CD4-positive, alpha-beta T cell treated with Interferon alpha-2 for 1 hour (primary cell): ENCODE measurements at regions not wholly inside any gene's neighbourhood (a gene's known extent, or its start where the extent isn't known, plus 50 kb on each side); places are given as distances from the start of the nearest gene placed in this dataset.

ENCODE experiments used
- DNase-seq, 2 donors: peaks; one replicate each; pipeline ENCODE4 v3.0.0-alpha.2; 2020 to 2022

DNA sequence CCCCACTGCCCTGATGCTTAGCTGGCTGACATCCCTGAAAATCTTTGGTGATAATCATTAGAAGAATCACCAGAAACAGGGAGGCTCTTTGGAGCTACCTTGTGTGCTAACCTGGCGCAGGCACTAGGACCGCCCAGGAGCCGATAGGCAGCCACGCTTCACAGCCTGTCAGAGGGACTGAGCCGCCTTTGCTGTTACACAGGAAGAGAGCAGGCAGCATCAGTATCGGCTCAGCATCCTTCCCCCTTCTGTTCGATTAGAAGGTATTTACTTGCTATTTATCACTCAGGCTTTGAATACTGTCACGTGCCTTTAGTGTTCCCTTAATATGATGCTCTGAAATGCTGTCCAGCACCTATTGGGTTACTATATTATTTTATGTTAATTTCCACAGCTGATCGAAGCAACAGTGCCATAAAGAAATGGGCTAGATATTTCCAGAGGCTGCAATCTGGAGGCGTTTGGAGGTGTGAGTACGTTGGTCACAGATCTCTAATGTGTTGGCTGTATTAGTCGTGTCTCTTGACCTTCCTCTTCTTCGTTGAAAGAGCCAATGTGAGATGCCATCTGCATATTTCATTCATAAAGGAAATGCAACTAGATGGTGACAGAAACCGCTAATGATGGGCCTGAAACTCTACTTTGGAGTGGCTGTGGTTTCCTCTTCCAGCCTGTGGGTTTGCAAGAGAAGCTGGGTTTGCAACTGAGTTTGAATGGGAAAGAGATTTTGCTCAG, 110.4 kb upstream of the RAB27B start:
- DNase-seq = peak; percentile 12 to 49

DNA sequence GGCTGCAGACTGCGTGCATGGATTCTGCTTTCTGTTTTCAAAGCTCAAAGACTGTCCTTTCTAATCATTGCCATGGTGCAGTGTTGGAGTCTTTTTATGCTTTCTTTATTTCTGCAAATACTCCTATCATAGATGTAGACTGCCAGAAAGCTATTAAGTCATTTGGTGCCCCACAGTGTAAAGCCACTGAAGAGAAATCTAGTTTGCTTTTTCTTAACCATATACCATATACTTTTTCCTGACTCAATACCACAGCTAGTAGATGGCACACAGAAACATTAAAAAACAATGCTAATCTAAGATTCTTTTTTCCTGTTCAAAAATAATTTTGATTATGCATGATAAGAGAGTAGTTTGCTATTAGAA, 109.9 kb upstream of the RAB27B start:
- DNase-seq = no peak

DNA sequence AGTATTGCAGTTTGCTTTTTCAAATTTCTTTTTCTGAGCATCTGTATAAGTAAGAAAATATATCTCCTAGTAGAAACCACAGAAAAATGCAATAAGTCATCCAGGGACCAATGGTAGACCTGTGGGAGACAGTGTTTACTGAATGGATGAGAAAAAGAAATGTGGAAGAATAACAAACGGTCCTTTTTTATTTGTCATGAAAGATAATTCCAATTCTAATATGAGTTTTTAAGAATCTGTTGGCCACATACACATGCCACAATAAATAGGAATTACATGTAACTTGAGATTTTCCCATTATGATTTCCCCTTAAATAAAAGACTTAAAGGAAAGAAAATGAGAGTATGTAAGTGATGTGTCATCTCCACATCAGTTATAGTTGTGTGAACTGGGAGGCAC, 107.7 kb upstream of the RAB27B start:
- DNase-seq = no peak

DNA sequence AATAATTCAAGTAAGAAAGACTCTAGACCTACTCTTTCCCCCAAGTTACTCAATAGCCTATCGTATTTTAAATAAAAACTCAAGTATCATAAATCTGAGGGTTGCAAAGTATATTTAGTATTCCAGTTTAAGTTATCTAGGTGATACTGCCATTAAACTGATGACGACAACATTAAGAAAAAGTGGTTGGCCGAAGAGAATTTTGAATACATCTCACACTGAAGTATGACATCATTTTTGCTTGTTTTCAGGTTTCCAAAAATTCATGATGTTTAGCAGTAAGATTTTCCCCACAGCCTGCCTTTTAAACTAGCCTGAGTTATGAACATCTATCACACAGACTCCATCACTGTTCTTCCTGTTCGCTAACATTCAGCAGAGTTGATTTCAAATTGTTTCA, 102.1 kb upstream of the RAB27B start:
- DNase-seq = no peak

DNA sequence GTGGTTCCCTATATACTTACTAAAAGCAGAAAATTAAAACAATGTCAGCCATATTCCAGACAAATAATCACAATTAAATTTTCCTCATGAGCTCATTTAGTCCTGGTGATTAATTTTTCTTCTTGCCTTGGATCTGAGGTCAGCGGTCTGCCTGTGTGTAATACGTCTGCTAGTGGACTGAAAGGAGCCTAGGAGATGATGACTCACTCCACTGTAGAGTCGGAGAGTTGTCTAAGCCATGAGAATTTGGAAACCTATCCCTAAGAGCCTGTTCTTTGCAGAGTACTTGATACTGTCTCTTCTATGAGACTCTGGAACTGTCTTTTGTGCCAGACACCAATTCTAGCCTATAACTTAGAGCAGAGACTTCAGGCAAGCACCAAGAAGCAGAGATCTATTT, 94.2 kb upstream of the RAB27B start:
- DNase-seq = no peak

DNA sequence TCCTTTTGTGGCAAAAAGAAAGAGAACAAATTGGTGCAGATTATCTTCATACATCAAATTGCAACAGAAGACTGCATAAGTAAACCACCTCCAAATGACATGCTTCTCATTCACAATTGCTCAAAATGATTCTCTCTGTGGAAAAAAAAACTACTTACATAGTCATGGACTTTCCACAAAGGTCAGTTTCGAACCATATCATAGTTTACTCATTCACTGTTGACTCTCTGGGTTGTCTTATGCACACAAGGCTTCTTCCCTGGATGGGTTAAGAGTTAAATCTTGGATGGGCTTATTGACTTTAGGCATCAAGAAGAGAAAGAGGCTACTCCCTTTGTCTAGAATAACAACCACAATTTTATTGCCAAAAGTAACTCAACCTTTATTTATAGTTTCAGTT, 91.3 kb upstream of the RAB27B start:
- DNase-seq = no peak

DNA sequence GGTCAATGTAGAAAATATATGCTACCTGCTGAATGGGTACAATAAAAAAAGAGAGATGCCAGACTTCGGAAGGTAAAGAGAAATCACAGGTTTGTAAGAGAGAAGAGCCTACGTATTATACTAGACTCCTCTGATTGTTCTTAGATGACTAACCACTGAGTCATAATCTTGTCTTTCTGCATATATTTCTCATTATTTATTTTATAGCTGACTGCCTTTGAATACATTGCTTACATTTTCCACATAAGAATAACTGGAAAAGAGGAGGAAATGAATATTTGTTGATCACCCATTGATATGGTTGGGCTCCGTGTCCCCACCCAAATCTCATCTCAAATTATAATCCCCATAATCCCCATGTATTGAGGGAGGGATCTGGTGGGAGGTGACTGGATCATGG, 90.3 kb upstream of the RAB27B start:
- no peak for DNase-seq

DNA sequence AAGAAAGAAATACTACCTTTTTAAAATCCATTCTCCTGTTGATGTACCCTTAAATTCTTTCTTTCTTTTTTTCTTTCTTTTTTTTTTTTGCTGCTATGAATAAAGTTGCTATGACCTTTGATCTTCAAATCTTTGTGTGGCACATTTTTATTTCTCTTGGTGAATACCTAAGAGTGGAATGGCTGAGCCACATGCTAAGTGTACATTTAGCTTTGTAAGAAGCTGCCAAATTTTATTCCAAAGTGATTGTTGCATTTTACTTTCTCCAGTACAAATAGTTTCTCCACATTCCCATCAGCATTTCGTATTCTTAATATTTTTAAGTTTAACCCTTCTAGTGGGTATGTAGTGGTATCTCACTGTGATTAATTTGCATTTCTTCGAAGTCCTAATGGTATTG, 88.8 kb upstream of the RAB27B start:
- DNase-seq = no peak

DNA sequence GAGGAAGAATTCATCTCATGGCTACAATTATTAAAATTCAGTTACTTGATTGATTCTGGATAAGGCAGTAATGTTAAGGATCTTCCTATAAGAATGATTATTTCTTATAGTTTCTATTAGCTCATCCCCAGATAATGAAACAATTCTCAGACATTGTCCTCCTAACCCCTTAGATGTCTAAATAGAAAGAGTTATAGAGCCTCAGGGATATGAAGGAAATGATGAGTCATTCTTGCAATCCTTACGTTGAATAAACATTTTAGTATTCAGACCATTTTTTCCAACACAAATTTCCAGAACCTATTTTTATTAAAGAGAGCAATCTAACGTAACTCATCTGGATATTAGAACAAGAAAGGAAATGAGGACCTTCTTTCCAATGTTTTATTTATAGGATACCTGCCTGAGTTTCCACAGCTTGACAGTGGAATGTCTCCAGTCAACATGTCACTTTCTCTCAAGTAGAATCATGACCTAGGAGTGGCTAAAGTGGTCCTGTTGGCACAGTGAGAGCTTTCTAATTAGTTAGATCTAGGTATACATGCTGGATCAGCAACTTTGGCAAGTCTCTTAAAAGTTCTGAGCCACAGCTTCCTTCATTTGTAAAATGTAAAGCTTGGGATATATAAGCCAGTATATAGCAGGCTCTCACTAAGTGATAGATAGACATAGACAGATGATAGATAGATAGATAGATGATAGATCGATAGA, 88.0 kb upstream of the RAB27B start:
- DNase-seq = no peak

DNA sequence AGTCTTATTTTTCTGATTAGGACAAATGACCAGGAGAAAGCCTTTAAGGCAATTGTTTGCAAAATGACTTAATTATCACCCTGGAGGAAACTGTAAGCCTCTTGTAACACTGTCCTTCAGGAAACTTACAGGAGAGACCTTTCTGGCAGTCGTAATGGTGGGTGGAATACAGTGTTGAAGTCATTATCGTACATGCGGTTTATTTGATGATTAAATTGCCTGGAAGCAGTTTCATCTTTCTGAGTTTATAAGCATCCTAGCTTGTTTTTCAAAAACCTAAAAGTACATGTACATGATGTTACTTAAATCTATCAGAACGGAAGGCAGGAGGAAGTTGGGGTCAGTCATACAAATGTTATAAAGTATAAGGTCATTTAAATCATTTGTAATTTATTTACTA, 86.2 kb upstream of the RAB27B start:
- DNase-seq = no peak

DNA sequence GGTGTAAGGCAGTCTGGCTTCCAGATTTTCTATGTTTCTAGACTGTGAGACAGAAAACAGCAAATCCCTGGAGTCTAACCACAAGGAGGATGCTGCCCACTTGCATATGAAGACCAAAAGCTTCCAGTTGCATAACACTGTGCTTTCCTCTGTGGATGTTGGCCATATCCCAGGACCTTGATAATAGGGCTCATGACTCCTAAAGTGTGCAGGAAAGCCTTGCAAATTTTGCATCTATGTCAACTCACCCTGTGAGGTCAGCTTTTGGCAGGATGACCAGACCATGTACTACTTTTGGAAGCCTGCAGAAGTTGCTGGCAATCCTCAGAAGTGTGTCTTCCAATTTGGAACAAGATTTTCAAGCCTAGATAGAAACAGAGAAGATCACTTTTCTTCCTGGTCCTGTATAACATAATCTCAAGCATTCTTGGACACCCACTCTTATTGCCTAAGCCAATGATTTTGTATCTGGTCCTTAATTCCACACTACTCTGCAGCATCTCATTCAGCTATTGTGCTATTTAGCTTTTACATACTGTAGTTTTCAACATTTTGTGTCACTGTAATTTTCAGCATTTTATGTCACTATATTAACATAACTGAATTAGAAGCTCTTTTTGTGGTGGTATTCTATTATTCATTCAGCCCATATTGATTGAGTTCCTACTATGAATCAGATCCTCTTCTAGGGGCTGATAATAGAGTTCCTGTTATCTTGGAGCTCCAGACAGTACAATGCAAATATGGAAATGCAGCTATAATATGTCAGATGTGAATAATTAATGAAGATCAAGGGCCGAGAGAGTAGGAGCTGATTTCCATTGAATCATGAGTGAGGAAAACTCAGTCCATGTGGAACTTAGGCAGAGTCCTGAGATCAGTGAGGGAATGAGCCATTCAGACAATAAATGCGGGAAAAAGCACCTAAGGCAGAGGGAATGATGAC, 85.3 kb upstream of the RAB27B start:
- no peak for DNase-seq

DNA sequence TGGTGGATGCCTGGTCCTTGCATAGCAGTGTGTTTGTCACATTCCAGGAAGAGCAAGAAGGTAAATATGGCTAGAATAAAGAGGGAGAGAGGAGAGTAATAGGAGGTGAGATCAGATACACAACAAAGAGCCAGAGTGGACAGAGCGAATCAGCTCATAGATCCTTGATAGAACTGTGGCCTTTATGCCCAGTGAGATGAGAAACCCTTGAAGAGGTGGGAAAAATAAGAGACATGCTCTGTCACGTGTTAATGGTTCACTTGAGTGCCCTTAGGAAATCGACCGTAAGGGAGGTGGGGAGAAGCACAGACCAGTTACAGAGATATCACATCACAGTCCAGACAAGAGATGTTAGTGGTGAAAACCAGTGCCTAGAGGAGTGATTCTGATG, 84.7 kb upstream of the RAB27B start:
- DNase-seq = no peak

DNA sequence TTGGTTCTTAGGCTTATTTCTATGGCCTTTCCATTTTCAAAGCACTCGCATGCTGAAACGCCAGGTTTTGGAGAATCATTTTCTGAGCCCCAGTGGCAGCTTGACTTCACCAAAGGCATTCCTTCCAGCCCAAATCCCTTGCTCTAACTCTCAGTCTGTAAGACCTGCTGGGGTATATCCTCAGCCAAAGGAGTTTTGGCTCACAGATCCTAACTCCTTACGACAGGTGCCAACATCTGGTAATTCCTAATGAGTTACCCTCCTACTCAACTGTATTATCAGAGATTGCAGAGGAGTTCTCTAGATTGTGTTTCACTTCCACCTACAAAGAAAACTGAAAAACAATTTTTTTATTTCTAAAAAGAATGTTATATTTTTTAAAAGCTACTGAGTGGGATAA, 79.0 kb upstream of the RAB27B start:
- no peak for DNase-seq

DNA sequence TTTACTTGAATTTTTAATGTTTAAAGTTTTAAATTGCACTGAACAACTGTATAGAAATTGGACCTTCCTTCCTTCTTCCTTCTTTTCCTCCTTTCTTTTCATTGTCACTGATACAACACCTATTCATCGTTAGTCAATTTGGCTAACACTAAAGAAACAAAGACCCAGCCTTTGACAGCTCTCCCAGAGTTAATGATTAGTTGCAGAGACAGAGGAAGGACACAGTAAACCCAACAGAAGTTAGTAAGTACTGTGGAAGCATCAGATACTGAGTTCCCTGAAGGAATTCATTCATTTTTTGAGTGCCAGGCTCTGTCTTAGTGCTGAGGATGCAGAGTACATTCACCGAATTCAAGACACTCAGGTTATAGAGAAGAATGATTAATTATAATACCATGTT, 77.9 kb upstream of the RAB27B start:
- no peak for DNase-seq

DNA sequence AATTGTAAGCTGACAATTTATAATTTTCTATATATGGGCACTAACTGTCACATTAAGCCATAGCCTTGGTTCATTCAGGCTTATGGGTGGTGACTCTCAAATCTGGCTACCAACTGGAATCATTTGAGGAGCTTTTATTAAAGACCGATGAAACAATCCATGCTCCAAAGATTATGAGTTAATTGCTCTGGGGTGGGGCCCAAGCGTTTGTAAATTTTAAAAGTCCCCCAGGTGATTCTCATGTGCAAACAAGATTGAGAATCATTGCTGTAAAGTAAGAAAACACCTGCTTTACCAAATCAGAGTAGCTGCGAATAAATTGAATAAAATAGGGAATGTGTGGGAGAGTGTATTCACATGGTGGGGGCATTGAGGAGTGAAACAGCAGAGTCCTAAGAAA, 76.1 kb upstream of the RAB27B start:
- DNase-seq = no peak

DNA sequence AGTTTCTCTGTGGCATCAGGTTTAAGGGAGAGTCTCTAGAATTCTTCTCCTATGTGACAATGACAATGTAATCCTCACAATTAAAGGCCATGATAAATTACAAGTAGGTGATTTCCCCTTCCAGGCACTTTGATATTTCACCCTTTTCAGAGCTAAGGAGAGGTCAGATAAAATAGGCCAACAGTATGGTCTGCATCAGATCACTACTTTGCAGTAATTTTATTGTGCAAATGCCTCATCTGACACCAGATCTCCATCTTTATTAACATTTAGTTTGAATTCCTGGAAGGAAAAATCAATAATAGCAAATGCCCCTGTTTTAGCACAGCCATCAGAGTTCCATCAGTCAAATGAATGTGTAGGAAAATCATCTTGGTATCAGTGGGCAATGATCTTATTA, 72.8 kb upstream of the RAB27B start:
- DNase-seq = no peak

DNA sequence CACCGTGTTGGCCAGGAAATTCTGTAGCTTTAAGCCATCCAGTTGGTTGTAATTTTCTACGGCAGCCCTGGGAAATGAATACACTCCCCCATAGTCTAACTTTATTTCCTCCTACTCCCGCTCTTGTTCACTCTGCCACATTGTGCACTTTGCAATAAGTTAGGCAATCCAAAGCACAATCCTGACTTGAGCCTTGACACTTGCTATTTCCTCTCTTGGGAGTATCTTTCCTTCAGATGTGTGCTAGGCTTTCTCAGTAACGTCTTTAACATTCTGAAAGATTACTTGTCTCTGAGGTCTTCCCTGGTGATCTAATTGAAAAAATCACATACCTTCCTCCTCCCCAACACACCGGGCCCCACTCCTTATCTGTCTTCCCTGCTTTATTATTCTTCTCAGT, 65.9 kb upstream of the RAB27B start:
- DNase-seq = no peak

DNA sequence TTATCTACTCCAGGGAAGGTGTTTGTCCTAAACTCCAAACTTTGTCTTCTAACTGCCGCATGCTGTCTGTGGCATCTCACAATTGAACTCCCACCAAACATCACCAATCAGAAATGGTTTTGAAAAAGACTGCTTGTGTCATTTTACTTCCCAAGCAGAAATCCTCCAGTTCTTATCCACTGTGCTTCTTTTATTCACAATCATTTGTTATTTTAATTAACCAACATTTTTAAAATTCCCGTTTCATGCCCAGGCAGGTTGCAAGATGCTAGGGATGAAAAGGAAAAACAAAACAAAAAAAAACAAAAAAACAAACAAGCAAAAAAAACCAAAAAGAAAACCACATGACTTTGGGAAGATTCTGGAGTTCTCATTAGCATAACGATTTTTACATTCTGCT, 63.5 kb upstream of the RAB27B start:
- DNase-seq = no peak

DNA sequence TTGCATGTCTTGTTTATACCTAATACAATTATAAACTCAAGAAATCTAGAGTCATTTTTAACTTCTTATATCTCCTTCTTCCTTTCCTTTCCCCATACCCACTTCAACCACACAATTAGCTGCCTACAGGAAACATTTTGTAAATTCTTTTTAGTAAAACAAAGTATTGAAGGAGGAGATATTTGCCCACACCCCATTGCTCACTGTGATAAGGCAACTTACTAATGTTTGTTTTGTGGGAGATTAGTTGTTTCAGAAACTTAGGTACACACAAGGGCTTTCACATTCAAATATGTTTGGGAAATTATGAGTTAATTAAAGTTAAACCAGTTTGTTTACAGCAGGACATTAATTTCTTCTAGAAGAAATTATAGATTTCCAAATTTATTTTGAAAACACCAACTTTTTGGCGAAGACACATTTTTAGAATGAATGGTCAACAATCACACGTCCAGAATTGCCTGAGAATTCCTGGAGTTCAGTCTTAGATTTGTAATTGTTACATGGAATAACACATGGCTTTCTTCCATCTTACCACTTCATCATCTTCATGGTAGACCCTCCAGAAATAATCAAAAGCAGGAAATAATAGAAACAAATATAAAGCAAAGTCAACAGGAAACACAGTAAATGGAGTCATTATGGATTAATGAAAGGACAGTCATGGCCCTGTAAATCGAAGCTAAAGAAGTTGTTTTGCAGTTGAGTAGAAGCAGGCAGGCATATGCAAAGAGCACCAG, 62.5 kb upstream of the RAB27B start:
- DNase-seq = no peak

DNA sequence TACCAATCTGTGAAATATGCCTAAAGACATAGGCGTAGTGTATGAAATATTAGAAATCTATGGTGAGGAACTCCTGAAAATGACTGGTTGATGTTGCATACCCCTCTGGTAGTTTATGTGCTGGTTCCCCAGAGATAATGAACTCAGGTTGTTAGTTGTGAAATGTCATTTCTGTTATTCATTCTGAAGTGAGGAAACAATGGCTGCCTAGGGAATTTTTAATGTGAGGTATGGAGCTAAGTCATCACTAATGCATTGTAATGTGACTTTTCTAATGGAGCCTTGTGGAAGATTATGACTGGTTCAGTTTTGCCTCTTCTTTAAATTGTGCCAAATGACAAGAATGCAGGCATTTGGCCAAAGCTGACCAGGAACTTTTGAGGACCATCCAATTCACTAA, 61.6 kb upstream of the RAB27B start:
- no peak for DNase-seq

DNA sequence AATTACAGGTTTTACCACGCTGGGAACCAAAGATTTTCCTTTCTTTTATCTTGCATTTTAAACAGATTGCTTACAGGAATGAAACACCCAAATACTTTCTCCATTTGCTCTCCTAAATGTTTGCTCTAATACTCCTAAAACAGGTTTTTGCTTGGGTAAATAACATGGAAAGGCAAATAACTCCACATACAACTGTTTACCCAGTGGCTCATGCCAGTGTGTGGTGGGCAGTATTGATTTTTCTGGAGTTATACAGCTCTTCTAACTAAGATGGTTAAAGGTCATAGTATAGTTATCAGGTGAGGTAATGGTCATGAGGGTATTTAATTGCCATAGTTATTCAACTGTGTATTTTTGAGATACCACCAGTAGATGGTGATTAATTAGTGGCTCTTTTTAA, 61.2 kb upstream of the RAB27B start:
- DNase-seq = no peak

DNA sequence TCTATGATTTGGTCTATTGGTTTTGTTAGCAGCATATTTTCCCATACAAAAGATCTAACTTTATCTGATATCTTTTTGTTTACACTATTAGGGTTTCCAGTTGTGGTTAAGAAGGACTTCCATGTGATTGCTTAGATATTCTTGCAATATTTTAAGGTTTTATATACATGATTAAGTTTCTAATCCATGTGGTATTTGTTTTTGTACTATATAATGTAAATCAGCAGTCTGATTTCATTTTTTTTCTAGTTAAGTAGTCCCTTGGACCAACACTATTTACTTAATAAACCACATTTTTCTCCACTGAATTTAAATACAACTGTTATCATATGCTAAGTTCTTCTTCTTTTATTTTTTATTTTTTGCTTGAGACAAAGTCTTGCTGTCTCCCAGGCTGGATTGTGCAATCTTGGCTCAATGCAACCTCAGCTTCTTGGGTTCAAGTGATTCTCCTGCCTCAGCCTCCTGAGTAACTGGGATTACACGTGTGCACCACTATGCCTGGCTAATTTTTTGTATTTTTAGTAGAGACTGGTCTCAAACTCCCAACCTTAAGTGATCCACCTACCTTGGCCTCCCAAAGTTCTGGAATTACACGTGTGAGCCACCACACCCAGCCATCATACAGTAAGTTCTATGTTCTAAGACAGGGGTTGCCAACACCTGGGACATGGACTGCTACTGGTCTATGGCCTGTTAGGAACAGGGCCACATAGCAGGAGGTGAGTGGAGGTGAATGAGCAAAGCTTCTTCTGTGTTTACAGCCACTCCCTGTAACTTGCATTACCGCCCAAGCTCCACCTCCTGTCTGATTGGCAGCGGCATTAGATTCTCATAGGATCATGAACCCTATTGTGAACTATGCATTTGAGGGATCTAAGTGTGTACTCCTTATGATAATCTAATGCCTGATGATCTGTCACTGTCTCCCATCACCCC, 58.5 kb upstream of the RAB27B start:
- DNase-seq = no peak
